HG02759 (cell line): ENCODE measurements at regions not wholly inside any gene's neighbourhood (a gene's known extent, or its start where the extent isn't known, plus 50 kb on each side); places are given as distances from the start of the nearest gene placed in this dataset.

ENCODE experiments used
- ATAC-seq: cut with Tn5 transposase; IDR thresholded peaks from one replicate; pipeline ENCODE4 v1.9.1; 2021; ENCODE audit warnings: mild to moderate bottlenecking, moderate library complexity; ENCODE audit not compliant: unreplicated experiment

- no peak for ATAC-seq
These were observed 394.1 kb upstream of the GRIA1 start for GRCh38 chr5:153096381-153096780.

GRCh38 chr5:153099328-153099727 lies 391.1 kb upstream of the GRIA1 start:
- no peak for ATAC-seq

- no peak for ATAC-seq
These were observed 389.0 kb upstream of the GRIA1 start for GRCh38 chr5:153101235-153102180.

- no peak for ATAC-seq
These were observed 373.6 kb upstream of the GRIA1 start for GRCh38 chr5:153116916-153117315.

GRCh38 chr5:153118018-153118417 lies 372.5 kb upstream of the GRIA1 start:
- no peak for ATAC-seq

GRCh38 chr5:153122403-153122802 lies 368.1 kb upstream of the GRIA1 start:
- ATAC-seq: no peak

GRCh38 chr5:153130296-153130695 lies 360.2 kb upstream of the GRIA1 start:
- no peak for ATAC-seq

GRCh38 chr5:153135411-153135810 lies 355.1 kb upstream of the GRIA1 start:
- no peak for ATAC-seq

GRCh38 chr5:153136910-153137614 lies 353.4 kb upstream of the GRIA1 start:
- ATAC-seq: no peak

- ATAC-seq: no peak
These were observed 342.4 kb upstream of the GRIA1 start for GRCh38 chr5:153147891-153148623.

- ATAC-seq: no peak
These were observed 341.9 kb upstream of the GRIA1 start for GRCh38 chr5:153148624-153148976.

GRCh38 chr5:153151558-153151957 lies 338.9 kb upstream of the GRIA1 start:
- no peak for ATAC-seq

- ATAC-seq: no peak
These were observed 337.4 kb upstream of the GRIA1 start for GRCh38 chr5:153153086-153153485.

- ATAC-seq: no peak
These were observed 333.3 kb upstream of the GRIA1 start for GRCh38 chr5:153157156-153157555.

- no peak for ATAC-seq
These were observed 331.9 kb upstream of the GRIA1 start for GRCh38 chr5:153158608-153159007.

GRCh38 chr5:153159616-153160015 lies 330.9 kb upstream of the GRIA1 start:
- no peak for ATAC-seq

GRCh38 chr5:153168241-153168640 lies 322.2 kb upstream of the GRIA1 start:
- no peak for ATAC-seq

GRCh38 chr5:153187503-153187902 lies 303.0 kb upstream of the GRIA1 start:
- no peak for ATAC-seq

- ATAC-seq: no peak
These were observed 284.1 kb upstream of the GRIA1 start for GRCh38 chr5:153206361-153206760.

- ATAC-seq: no peak
These were observed 281.5 kb upstream of the GRIA1 start for GRCh38 chr5:153209016-153209415.

GRCh38 chr5:153209687-153210086 lies 280.8 kb upstream of the GRIA1 start:
- ATAC-seq: no peak
